Lower leg skin (tissue), 4 donors: ENCODE measurements at regions not wholly inside any gene's neighbourhood (a gene's known extent, or its start where the extent isn't known, plus 50 kb on each side); places are given as distances from the start of the nearest gene placed in this dataset.

ENCODE experiments used
- DNase-seq, 2 donors: peaks; one replicate each; pipeline ENCODE4 v3.0.0-alpha.2; 2019; ENCODE audit warnings: low spot score in 2 of 2
- H3K4me3 ChIP-seq: fragments of 200-600 bp; sonication (generic); 2 replicates; pipeline ENCODE4 v1.5.1; 2017; ENCODE audit warnings: mild to moderate bottlenecking, low read depth; ENCODE audit not compliant: poor library complexity, severe bottlenecking
- POLR2A ChIP-seq, 2 donors: fragments of 450-650 bp; IDR thresholded peaks; one replicate each; pipeline ENCODE4 v1.6.1; 2016 to 2017; ENCODE audit warnings: antibody characterized with exemption in 2 of 2, mild to moderate bottlenecking in 1 of 2, moderate library complexity in 1 of 2
- WGBS, 2 donors: methylation state at CpG; one replicate each; pipeline ENCODE4 v1.1.5; 2018; 5-methylcytosine and 5-hydroxymethylcytosine counted together
- intact Hi-C: fragments of 100-400 bp; cut with DNase I; formaldehyde crosslinking; loops from one replicate; pipeline ENCODE4 v1.15.0; 2023; ENCODE audit warnings: low total_unique reads
- TF ChIP-seq, protein P1 (sequence below), 3 donors: fragments of 450-650 bp; IDR thresholded peaks; one replicate each; pipeline ENCODE4 v1.5.1; 2016; ENCODE audit warnings: antibody characterized with exemption in 3 of 3, mild to moderate bottlenecking in 3 of 3, moderate library complexity in 2 of 3

DNA sequence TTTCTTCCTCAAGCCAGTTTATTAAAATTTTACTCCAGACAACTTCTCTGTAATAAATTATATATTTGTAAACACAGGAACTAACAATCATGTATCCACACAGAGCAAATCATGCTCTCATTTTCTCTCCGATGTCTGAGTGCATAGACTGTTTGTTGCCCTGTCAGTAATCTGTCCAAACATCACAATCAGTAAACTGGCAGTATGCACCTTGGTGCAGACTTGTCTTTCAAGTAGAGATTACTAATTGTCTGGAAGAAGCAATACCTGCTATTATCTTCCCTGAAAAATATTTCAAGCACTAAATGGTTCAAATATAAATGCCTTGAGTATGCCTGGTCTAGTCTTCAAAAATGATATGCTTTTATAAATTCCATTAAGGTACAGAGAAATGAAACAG lies 1260.9 kb downstream of the C4orf33 start:
- 47 to 68% methylated on average over 1 of the region's 1 CpG for WGBS, 2 donors
- DNase-seq: no peak
- TF ChIP-seq, protein P1, sequence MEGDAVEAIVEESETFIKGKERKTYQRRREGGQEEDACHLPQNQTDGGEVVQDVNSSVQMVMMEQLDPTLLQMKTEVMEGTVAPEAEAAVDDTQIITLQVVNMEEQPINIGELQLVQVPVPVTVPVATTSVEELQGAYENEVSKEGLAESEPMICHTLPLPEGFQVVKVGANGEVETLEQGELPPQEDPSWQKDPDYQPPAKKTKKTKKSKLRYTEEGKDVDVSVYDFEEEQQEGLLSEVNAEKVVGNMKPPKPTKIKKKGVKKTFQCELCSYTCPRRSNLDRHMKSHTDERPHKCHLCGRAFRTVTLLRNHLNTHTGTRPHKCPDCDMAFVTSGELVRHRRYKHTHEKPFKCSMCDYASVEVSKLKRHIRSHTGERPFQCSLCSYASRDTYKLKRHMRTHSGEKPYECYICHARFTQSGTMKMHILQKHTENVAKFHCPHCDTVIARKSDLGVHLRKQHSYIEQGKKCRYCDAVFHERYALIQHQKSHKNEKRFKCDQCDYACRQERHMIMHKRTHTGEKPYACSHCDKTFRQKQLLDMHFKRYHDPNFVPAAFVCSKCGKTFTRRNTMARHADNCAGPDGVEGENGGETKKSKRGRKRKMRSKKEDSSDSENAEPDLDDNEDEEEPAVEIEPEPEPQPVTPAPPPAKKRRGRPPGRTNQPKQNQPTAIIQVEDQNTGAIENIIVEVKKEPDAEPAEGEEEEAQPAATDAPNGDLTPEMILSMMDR (IDR thresholded peaks at IDR 0.05): no peak
- TF ChIP-seq POLR2A (IDR thresholded peaks at IDR 0.05): no peak
- no peak overlapping the region for H3K4me3 ChIP-seq
- intact Hi-C loops: no loop called here

DNA sequence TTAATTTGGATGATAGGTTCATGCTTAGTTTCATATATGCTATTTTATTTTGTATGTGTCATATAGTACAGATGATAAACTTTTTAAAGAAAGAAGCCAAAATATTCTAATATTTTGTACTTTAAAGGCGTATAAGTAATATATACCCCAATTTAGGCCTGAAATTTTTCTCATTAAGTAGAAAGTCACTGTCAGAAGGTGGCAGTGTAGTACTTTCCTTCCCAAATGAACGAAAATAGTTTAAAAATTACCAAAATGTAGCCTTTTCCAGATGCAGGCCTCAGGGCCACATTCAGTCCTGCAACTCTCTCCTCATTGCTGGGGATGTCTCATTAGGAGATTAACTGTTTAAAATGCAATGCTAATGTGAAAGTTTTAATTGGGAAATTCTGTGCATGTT lies 1263.6 kb downstream of the C4orf33 start:
- WGBS, 2 donors: 38 to 47% methylated on average over 2 of the region's 2 CpGs
- intact Hi-C loops: no loop called here

DNA sequence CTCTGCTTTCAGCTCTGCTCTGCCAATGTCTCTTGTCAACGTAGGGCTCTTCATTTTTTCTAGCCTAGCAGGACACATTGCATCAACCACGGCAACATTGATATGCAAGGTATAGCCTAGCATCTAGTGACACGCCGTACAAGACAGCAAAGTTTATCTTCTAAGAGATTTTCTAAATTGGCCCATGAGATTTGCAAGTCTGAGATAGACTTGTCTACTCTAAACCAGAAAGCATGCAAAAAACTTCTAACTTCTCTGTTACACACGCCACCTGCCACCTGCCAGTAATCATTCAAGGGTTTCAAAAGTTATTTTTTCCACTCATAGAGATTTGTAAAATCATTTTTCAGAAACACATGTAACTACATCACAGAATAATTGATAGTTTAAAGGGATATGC lies 1265.7 kb downstream of the C4orf33 start:
- DNase-seq: no peak
- intact Hi-C loops: no loop called here
- no peak overlapping the region for H3K4me3 ChIP-seq
- WGBS, 2 donors: 80 to 86% methylated on average over 5 of the region's 5 CpGs
- no peak for TF ChIP-seq POLR2A (IDR thresholded peaks at IDR 0.05)
- TF ChIP-seq, protein P1 (IDR thresholded peaks at IDR 0.05): no peak

More for the DNA sequence above, 1263.6 kb downstream of the C4orf33 start:
- no peak for DNase-seq
- no peak overlapping the region for H3K4me3 ChIP-seq
- TF ChIP-seq POLR2A (IDR thresholded peaks at IDR 0.05): no peak
- TF ChIP-seq, protein P1 (IDR thresholded peaks at IDR 0.05): no peak

DNA sequence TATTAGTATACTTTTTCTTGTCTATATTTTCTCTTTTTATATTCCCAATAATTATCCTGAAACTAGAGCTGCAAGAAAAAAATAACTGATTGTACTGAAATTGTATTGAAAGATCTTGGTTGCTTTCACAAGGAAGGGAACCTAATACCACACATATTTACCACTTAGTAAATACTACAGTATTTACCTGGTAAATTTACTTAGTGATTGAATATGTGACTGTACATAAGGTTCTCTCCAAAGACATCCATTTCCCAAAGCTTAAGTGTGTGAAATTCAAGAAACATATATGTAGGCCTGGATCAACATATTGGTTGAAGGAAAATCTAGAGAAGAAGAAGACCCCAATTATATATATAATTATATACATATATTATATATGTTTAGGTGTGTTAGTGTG lies 1272.7 kb downstream of the C4orf33 start:
- H3K4me3 ChIP-seq: no peak overlapping the region
- no peak for TF ChIP-seq POLR2A (IDR thresholded peaks at IDR 0.05)
- TF ChIP-seq, protein P1 (IDR thresholded peaks at IDR 0.05): no peak
- DNase-seq: no peak

DNA sequence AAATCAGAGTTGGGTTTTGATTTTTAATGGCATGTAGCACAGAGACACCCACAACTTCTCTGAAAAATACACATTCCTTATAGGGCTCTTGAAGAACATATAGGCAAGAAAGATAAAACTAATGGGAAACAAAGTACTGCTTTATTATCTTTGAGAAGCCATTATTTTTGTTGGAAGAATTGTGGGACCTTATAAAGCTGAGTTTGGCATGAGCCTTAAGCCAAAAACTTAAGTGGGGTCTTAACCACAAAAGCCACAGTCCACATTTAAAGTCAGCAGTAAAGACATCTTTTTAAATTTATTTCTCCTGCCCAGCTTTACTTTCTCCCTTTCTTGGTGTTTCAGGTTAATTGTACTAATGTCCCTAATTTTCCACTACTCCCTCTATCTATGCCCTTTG lies 1297.3 kb downstream of the C4orf33 start:
- intact Hi-C loops: no loop called here
- TF ChIP-seq, protein P1 (IDR thresholded peaks at IDR 0.05): no peak
- TF ChIP-seq POLR2A (IDR thresholded peaks at IDR 0.05): no peak
- H3K4me3 ChIP-seq: no peak overlapping the region
- DNase-seq: no peak

More for the DNA sequence above, 1272.7 kb downstream of the C4orf33 start:
- intact Hi-C loops: no loop called here

DNA sequence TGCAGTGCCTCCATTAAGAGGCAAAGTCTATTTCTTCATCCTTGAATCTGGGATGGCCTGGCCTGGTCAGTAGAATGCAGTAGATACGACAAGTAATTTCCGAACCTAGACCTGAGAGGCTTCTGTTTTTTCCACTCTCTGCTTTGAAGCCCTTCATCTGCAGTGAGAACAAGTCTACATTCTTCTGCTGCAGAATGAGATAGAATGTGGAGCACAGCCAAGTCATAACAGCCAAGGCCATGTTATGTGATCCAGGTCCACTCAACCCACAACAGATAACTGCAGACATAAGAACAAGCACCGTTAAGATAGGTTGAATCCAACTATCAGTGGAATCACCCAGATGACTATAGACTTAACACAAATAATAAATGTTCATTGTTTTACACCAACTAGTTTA lies 1297.7 kb downstream of the C4orf33 start:
- DNase-seq: no peak
- H3K4me3 ChIP-seq: no peak overlapping the region
- WGBS, 2 donors: 84 to 87% methylated on average over 3 of the region's 3 CpGs
- intact Hi-C loops: no loop called here
- TF ChIP-seq POLR2A (IDR thresholded peaks at IDR 0.05): no peak
- TF ChIP-seq, protein P1 (IDR thresholded peaks at IDR 0.05): no peak
